ENCODE measurements at regions not wholly inside any gene's neighbourhood (a gene's known extent, or its start where the extent isn't known, plus 50 kb on each side); places are given as distances from the start of the nearest gene placed in this dataset.

GRCh38 chr5:96338091-96338490 is 95.0 kb downstream of the PCSK1 start:
- TF ChIP-seq EZH2 (IDR thresholded peaks at IDR 0.05; ENCODE audit: low read depth, low read length, severe bottlenecking) (no peak), CREB1 (IDR thresholded peaks at IDR 0.05) (no peak), ZNF274 (IDR thresholded peaks at IDR 0.05; ENCODE audit: borderline replicate concordance, extremely low read depth, low read length) (no peak), BACH1 (IDR thresholded peaks at IDR 0.05; ENCODE audit: low read length) (no peak), POLR2A (IDR thresholded peaks at IDR 0.05; ENCODE audit: control extremely low read depth in 1 of 2, low read depth in 2 of 2, low read length in 2 of 2) (no peak), JUND (IDR thresholded peaks at IDR 0.05; ENCODE audit: low read length) (no peak), CEBPB (IDR thresholded peaks at IDR 0.05; ENCODE audit: low read depth, low read length) (no peak), GABPA (IDR thresholded peaks at IDR 0.05; ENCODE audit: borderline replicate concordance, insufficient read depth, low read length) (no peak)
- TF ChIP-seq, protein P1, sequence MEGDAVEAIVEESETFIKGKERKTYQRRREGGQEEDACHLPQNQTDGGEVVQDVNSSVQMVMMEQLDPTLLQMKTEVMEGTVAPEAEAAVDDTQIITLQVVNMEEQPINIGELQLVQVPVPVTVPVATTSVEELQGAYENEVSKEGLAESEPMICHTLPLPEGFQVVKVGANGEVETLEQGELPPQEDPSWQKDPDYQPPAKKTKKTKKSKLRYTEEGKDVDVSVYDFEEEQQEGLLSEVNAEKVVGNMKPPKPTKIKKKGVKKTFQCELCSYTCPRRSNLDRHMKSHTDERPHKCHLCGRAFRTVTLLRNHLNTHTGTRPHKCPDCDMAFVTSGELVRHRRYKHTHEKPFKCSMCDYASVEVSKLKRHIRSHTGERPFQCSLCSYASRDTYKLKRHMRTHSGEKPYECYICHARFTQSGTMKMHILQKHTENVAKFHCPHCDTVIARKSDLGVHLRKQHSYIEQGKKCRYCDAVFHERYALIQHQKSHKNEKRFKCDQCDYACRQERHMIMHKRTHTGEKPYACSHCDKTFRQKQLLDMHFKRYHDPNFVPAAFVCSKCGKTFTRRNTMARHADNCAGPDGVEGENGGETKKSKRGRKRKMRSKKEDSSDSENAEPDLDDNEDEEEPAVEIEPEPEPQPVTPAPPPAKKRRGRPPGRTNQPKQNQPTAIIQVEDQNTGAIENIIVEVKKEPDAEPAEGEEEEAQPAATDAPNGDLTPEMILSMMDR (IDR thresholded peaks at IDR 0.05; ENCODE audit: control extremely low read depth in 1 of 3, insufficient read depth in 1 of 3, low read depth in 1 of 3, low read length in 3 of 3): no peak
- TF ChIP-seq, protein P2, sequence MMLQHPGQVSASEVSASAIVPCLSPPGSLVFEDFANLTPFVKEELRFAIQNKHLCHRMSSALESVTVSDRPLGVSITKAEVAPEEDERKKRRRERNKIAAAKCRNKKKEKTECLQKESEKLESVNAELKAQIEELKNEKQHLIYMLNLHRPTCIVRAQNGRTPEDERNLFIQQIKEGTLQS (IDR thresholded peaks at IDR 0.05; ENCODE audit: insufficient read depth, low read depth, low read length): no peak

Data from H1 (cell line).